ENCODE measurements at regions not wholly inside any gene's neighbourhood (a gene's known extent, or its start where the extent isn't known, plus 50 kb on each side); places are given as distances from the start of the nearest gene placed in this dataset.

DNA sequence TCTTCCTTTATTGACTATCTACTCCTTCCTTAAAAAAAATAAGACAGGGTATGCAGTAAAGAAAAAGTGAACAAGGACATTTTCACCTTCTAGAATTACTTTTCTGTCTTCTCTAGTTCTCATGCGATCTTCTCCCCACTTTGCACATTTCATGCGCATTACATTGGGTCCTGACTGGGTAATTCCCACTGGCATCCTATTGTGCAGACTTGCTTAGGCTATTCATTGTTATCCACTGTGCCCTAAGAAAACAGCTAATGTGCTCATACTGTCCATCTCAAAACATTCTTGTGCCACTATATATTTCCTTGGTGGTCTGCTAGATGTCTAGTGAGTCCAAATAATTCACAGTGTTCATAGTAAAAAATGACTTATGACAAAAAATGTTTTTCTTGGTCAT, 447.4 kb upstream of the ROBO1 start:
- Histone ChIP-seq H3K9me3 (no peaks in the 10 kb centered on the region), H3K4me3 (no peak overlapping the region), H3K4me1 (no peaks in the 10 kb centered on the region), H3K27ac (no peak overlapping the region), H3K27me3 (no peaks in the 10 kb centered on the region), H3K36me3 (no peaks in the 10 kb centered on the region)
- no peak for DNase-seq
- intact Hi-C loops (cut with DNase I) = no loop called here
- TF ChIP-seq, protein P1, sequence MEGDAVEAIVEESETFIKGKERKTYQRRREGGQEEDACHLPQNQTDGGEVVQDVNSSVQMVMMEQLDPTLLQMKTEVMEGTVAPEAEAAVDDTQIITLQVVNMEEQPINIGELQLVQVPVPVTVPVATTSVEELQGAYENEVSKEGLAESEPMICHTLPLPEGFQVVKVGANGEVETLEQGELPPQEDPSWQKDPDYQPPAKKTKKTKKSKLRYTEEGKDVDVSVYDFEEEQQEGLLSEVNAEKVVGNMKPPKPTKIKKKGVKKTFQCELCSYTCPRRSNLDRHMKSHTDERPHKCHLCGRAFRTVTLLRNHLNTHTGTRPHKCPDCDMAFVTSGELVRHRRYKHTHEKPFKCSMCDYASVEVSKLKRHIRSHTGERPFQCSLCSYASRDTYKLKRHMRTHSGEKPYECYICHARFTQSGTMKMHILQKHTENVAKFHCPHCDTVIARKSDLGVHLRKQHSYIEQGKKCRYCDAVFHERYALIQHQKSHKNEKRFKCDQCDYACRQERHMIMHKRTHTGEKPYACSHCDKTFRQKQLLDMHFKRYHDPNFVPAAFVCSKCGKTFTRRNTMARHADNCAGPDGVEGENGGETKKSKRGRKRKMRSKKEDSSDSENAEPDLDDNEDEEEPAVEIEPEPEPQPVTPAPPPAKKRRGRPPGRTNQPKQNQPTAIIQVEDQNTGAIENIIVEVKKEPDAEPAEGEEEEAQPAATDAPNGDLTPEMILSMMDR (IDR thresholded peaks at IDR 0.05) = no peak
- ATAC-seq = no peak

DNA sequence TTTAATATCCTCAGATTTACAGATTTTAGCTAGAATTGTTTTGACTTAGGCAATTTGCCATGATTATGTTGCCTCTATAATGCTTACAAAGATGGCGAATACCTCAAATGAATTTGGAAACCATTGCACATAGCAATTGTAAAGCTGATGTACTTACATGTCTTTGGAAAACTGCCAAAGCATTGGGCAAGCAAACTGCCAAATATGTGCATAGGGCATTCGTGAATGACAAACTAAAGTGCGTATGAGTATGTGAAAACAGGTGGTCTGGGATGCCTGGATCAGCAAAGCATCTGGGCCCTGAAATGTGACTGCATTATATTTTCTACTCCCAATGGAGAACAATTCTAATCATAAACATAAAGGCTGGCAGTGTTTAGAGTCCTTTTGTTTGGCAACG, 445.3 kb upstream of the ROBO1 start:
- intact Hi-C loops (cut with DNase I) = no loop called here
- DNase-seq (no peak), ATAC-seq (no peak)
- TF ChIP-seq, protein P1 (IDR thresholded peaks at IDR 0.05) = no peak
- Histone ChIP-seq H3K4me3 (no peak overlapping the region), H3K4me1 (no peaks in the 10 kb centered on the region), H3K9me3 (no peaks in the 10 kb centered on the region), H3K27me3 (no peaks in the 10 kb centered on the region), H3K27ac (no peak overlapping the region), H3K36me3 (no peaks in the 10 kb centered on the region)

DNA sequence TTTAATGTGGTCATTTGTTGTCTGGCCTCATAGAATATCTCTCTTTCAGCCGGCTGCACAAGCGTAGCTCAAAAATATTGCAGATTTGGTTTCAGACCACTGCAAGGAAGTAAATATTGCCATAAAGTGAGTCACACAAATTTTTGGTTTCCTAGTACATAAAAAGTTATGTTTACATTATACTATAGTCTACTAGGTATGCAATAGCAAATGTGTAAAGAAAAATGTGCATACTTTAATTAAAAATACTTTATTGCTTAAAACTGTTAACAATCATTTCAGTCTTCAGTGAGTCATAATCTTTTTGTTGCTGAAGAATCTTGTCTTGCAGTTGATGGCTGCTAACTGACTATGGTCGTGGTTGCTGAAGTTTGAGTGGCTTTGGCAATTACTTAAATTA, 425.1 kb upstream of the ROBO1 start:
- intact Hi-C loops (cut with DNase I) = no loop called here
- DNase-seq (no peak), ATAC-seq (no peak)
- Histone ChIP-seq H3K36me3 (no peaks in the 10 kb centered on the region), H3K4me3 (no peak overlapping the region), H3K4me1 (no peaks in the 10 kb centered on the region), H3K9me3 (peaks cover 0 to 11% of the 10 kb centered on the region in 2 donors), H3K27ac (no peak overlapping the region), H3K27me3 (no peaks in the 10 kb centered on the region)
- TF ChIP-seq, protein P1 (IDR thresholded peaks at IDR 0.05) = no peak

DNA sequence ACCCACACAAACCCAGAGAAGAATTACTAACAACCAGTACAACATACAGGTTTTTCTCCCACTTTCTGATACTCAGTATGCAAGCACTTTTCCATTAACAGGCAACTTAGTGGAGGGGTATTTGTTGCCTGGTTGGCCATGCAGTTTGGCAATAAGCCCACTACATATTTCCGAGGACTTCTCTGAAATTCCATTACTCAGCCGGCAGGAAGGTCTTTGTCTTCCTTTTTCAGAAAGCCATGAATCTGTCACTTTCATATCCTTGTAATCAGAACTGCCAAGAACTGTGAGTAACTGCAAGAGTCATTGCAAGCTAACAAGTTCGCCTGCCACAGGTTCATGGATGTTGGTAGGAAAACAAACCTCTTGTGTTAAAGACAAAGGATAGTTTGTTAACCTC, 422.3 kb upstream of the ROBO1 start:
- no peak overlapping the region for H3K27ac ChIP-seq
- intact Hi-C loops (cut with DNase I) = no loop called here
- no peak overlapping the region for H3K4me3 ChIP-seq
- H3K9me3 ChIP-seq = peaks cover 0 to 6% of the 10 kb centered on the region in 2 donors
- ATAC-seq = no peak
- H3K27me3 ChIP-seq = no peaks in the 10 kb centered on the region
- H3K36me3 ChIP-seq = no peaks in the 10 kb centered on the region
- TF ChIP-seq, protein P1 (IDR thresholded peaks at IDR 0.05) = no peak
- no peak for DNase-seq
- no peaks in the 10 kb centered on the region for H3K4me1 ChIP-seq

DNA sequence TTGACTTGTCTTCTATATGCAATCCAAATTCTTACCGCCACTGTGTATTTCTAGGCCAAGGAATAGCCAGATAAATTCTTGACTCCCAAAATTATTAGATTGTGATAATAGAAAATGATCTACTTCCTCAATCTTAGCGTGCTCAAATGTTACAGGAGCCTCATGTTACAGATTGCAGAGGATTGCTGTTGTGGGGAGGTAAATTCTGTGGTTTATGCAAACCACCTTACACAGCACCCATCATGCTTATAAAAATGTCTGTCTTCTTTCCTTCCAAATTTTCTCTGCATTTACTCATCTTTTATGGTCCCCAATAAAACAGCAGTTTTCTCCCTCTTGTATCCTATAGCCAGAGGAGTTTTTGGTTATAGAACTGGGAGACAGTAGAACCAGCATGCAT, 420.2 kb upstream of the ROBO1 start:
- H3K27me3 ChIP-seq = no peaks in the 10 kb centered on the region
- no peaks in the 10 kb centered on the region for H3K36me3 ChIP-seq
- peaks cover 0 to 5% of the 10 kb centered on the region in 2 donors for H3K9me3 ChIP-seq
- H3K4me1 ChIP-seq = no peaks in the 10 kb centered on the region
- H3K27ac ChIP-seq = no peak overlapping the region
- intact Hi-C loops (cut with DNase I) = no loop called here
- DNase-seq (no peak), ATAC-seq (no peak)
- TF ChIP-seq, protein P1 (IDR thresholded peaks at IDR 0.05) = no peak
- no peak overlapping the region for H3K4me3 ChIP-seq
